AG04449 (cell line): ENCODE measurements at regions not wholly inside any gene's neighbourhood (a gene's known extent, or its start where the extent isn't known, plus 50 kb on each side); places are given as distances from the start of the nearest gene placed in this dataset.

Source experiments
- CTCF ChIA-PET: fragments of 350-600 bp; formaldehyde crosslinking; extraction: SDS; loops from one replicate; lab custom pipeline; 2021; ENCODE audit warnings: antibody characterized with exemption; lab: Yijun Ruan, JAX
- POLR2A ChIA-PET: fragments of 400-600, 350-600 bp; formaldehyde crosslinking; extraction: SDS; loops from one replicate; lab custom pipeline; 2020; ENCODE audit warnings: antibody characterized with exemption, inconsistent platforms; lab: Yijun Ruan, JAX
- DNase-seq: peaks from one replicate; pipeline ENCODE4 v3.0.0-alpha.2; 2010; ENCODE audit warnings: low read depth, low spot score
- H3K4me3 ChIP-seq: 2 replicates; pipeline ENCODE4 v1.5.1; 2011; ENCODE audit warnings: low read depth, mild to moderate bottlenecking, control low read depth, low read length
- TF ChIP-seq, protein P1 (sequence below): IDR thresholded peaks from one replicate; pipeline ENCODE4 v1.5.1; 2011; ENCODE audit warnings: mild to moderate bottlenecking, moderate library complexity, low read length, control low read depth, inconsistent platforms; ENCODE audit not compliant: insufficient read depth; ENCODE audit errors: missing control alignments

DNA sequence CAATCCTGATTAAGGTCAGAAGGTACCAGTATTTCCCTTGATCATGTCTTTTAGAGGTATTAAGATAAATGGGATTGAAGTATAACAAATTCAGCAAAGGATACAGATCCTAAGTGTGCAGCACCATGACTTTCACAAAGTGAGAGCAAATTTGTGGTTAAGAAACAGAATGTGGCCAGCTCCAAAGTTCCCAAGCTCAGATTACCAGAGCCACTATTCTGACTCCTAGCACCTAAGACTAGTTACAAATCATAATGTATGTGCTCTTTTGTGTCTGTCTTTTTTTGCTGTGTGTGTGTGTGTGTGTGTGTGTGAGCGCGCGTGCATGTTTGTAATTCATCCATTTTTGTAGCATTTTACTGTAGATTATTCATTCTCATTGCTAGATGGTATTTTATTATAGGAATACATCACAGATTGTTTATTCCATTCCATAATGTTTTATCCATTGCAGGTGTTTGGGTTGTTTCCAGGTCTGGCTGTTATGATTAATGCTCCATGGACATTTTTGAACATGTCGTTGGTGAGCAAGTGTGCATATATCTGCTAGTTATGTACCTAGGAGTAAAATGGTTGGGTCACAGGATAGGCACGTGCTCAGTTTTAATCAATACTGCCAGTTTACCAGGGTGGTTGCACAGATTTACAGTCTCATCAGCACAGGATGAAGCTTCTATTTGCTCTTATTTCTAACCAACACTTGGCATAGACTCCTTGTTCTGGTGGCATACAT lies 314.0 kb upstream of the JAG1 start:
- CTCF ChIA-PET = no interaction called here
- DNase-seq = no peak
- TF ChIP-seq, protein P1, sequence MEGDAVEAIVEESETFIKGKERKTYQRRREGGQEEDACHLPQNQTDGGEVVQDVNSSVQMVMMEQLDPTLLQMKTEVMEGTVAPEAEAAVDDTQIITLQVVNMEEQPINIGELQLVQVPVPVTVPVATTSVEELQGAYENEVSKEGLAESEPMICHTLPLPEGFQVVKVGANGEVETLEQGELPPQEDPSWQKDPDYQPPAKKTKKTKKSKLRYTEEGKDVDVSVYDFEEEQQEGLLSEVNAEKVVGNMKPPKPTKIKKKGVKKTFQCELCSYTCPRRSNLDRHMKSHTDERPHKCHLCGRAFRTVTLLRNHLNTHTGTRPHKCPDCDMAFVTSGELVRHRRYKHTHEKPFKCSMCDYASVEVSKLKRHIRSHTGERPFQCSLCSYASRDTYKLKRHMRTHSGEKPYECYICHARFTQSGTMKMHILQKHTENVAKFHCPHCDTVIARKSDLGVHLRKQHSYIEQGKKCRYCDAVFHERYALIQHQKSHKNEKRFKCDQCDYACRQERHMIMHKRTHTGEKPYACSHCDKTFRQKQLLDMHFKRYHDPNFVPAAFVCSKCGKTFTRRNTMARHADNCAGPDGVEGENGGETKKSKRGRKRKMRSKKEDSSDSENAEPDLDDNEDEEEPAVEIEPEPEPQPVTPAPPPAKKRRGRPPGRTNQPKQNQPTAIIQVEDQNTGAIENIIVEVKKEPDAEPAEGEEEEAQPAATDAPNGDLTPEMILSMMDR = no peak
- POLR2A ChIA-PET = no interaction called here
- H3K4me3 ChIP-seq = no peak overlapping the region

DNA sequence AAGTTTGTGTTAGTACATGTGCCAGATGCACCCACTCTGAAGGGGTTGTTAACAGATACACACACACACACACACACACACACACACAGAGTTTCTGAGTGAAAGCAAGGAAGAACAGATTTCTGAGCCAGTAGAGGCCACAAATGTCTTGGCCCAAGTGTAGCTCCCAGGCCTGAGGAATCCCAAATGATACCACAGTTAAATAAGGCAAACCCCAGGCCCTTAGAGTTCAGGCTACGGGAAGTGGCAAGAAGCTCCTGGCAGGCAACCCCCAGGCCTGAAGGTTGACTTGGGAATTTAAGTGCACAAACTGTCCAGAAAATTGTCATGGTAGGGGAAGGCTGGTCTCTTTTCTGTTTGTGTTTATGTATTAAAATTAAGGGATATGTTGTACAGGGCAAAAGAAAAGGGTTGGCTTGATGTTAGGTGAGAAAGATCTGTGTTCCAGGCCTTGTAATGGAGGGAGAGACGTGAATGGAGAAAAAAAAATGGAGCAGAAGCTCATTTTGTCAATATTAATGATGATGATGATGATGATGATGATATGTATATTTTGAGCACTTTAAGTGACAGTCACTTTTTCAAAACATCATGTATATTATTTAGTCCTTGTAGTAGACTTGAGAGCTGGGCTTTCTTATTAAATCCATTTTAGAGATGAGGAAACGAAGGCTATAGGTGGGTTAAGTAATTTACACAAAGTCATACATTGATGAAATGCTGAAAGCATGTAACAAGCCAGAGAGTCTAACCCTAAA lies 317.0 kb upstream of the JAG1 start:
- ChIA-PET CTCF (no interaction called here), POLR2A (no interaction called here)
- no peak overlapping the region for H3K4me3 ChIP-seq
- TF ChIP-seq, protein P1 = no peak
- no peak for DNase-seq

DNA sequence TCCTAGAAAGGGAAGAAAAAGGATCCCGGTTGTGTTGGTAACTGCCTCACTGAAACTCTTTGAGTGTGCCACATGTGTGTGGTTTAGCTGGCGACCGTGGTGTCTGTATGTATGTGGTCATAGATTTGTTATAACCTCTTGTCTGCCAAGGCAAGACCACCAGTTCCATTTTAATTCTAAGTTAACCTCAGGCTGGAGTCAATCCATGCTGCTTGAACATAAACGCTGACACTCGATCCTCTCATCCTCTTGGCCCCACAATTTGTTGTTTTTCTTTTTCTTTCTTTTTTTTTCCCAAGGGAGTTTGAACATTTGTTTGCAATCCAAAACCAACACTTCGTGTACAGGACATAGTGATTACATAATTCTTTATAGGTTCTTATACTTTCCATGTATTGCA lies 318.9 kb upstream of the JAG1 start:
- ChIA-PET POLR2A (no interaction called here), CTCF (interaction anchor here (1.2 kb wide), 1 partner anchor 8 kb away, joined by 3 read pairs; no protein-coding TSS in a partner anchor)
- DNase-seq = no peak
- no peak overlapping the region for H3K4me3 ChIP-seq
- TF ChIP-seq, protein P1 = no peak

DNA sequence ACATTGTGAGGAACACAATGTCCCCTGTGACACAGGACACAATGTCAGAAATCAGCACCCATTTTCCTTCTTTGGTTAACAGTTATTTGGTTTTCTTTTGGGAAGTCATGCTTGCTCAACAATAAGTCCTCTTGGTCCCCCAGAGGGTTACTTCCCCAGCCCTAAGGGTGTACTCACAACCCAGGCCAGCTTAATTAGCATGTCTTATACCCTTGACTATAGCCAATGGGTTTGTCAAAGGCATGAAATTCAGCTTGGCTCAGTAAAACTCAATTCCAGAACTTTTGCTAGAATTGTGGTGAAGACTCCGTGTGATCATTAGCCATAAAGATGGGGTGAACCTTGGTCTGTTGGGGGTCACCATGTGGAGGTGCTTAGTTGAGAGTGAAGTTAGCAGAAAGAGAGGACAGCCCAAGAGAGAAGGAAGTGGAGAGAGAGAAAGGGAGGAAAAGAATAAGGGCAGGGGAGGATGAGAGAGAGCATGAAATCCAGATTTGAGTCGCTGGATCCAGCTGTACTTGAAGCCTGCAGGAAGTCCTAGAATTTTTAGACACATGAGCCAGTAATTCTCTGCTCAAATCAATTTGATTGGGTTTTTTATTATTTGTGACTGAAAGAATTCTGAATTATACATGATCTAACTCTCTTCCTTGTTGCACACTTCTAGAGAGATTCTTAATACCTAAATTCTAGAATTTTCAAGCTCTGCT lies 321.3 kb upstream of the JAG1 start:
- POLR2A ChIA-PET = no interaction called here
- CTCF ChIA-PET = no interaction called here

DNA sequence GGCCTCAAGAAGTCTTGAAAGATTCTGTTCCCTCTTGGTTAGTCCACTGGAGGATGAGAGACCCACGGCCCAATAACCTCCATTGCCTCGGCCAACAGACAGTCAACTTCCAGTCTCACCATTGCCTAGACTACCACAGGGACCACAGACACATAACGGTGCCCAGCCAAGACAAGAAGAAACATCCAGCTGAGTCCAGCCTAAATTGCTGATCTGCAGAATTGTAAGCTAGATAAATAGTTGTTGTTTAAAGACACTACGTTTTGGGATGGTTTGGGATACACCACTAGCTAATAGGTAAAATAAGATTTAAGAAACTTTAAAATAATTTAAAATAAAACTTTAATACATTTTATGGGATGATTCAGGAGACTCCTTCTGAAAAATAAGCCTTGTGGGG lies 324.7 kb upstream of the JAG1 start:
- no peak overlapping the region for H3K4me3 ChIP-seq
- no peak for DNase-seq
- CTCF ChIA-PET = no interaction called here
- POLR2A ChIA-PET = no interaction called here
- TF ChIP-seq, protein P1 = no peak

More for the DNA sequence above, 321.3 kb upstream of the JAG1 start:
- TF ChIP-seq, protein P1 = no peak
- no peak overlapping the region for H3K4me3 ChIP-seq
- DNase-seq = no peak

DNA sequence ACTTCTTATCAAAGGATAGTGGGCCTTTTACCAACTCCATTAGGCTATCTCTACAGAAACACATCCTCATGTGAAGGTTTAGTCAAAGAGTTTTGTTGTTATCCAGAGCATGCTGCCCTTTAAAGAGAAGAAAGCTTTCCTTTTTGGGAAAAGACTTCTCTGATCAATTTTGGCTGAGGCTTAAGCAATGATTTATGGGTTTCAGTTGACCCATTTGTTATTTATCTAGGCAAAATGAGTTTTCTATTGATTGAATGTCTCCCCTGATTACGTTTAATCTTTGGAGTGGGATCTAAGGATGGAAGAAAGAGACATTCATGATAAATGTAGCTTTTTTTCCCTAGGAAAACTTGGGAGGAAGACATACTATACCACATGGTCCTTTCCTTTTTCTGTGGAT lies 326.6 kb upstream of the JAG1 start:
- TF ChIP-seq, protein P1 = no peak
- no peak for DNase-seq
- ChIA-PET CTCF (interaction anchor here (1.0 kb wide), 1 partner anchor 8 kb away, joined by 3 read pairs; no protein-coding TSS in a partner anchor), POLR2A (no interaction called here)
- H3K4me3 ChIP-seq = no peak overlapping the region
